ENCODE measurements at regions not wholly inside any gene's neighbourhood (a gene's known extent, or its start where the extent isn't known, plus 50 kb on each side); places are given as distances from the start of the nearest gene placed in this dataset.

DNA sequence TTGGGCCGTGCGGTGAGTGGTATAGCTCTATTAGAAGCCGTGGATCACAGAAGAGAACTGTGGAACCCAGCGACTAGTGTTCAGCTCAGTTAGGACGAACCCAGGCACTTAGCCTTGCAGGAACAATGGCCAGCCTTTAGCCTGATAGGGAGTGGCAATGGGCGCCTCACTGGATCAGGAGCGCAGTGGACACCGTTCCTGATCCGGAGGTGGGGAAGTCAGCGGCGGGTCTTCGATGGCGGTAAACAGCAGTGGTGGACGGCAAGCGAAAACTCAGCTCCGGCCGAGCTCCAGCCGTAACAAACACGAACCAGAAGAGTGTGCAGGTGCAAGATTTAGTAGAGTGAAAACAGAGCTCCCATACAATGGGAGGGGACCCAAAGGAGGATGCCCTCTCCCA is 340.0 kb downstream of the TLE4 start:
- H3K4me1 ChIP-seq = no peaks in the 10 kb centered on the region
- peaks cover 0 to 4% (median 0%) of the 10 kb centered on the region in 12 donors for H3K9me3 ChIP-seq
- no peak overlapping the region for H3K27ac ChIP-seq
- H3K36me3 ChIP-seq = no peaks in the 10 kb centered on the region
- intact Hi-C loops (cut with DNase I) = no loop called here
- ATAC-seq (no peak), DNase-seq (no peak)
- no peak overlapping the region for H3K4me3 ChIP-seq
- WGBS, 4 donors = 96 to 97% (median 96%) methylated on average over 19 of the region's 19 CpGs
- TF ChIP-seq, protein P1, sequence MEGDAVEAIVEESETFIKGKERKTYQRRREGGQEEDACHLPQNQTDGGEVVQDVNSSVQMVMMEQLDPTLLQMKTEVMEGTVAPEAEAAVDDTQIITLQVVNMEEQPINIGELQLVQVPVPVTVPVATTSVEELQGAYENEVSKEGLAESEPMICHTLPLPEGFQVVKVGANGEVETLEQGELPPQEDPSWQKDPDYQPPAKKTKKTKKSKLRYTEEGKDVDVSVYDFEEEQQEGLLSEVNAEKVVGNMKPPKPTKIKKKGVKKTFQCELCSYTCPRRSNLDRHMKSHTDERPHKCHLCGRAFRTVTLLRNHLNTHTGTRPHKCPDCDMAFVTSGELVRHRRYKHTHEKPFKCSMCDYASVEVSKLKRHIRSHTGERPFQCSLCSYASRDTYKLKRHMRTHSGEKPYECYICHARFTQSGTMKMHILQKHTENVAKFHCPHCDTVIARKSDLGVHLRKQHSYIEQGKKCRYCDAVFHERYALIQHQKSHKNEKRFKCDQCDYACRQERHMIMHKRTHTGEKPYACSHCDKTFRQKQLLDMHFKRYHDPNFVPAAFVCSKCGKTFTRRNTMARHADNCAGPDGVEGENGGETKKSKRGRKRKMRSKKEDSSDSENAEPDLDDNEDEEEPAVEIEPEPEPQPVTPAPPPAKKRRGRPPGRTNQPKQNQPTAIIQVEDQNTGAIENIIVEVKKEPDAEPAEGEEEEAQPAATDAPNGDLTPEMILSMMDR (IDR thresholded peaks at IDR 0.05) = no peak
- no peak for TF ChIP-seq POLR2A (IDR thresholded peaks at IDR 0.05)
- peaks cover 0 to 4% (median 0%) of the 10 kb centered on the region in 9 donors for H3K27me3 ChIP-seq

DNA sequence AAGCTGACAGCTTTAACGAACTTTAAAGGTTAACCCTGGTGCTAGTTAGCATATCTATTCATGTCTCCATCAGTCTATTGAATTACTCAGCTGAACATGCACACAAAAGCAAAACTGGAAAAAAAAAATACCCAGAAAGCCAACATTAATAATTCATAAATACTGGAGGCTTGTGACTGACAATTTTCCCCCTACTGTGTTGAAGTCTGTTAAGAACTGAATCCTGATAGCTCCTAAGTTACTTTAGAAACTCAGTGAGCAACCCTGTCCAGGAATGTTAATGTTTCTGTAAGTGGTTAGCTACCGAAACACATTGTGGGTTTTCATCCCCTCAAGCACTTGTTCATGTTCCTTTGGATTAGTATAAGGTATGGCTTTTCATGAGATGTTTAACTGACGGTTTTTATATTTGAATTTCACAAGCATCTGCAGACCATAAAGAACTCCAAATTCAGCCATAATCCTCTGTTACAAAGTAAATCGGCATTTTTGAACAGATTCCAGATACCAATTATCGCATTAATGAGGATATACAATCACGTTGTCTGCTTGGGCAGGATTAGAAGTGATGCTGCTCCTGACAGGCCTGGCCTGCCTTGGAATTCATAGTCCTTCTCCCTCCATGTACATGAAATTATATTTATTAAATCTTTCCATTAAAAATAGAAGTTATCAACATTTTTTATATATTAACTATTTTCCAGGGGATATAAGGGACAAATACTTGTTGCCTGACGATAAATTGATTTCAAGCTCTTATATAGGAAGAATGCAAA is 331.2 kb downstream of the TLE4 start:
- Histone ChIP-seq H3K36me3 (no peaks in the 10 kb centered on the region), H3K4me1 (no peaks in the 10 kb centered on the region), H3K27me3 (peaks cover 0 to 2% (median 0%) of the 10 kb centered on the region in 9 donors), H3K9me3 (peaks cover 0 to 5% (median 0%) of the 10 kb centered on the region in 12 donors), H3K4me3 (no peak overlapping the region), H3K27ac (no peak overlapping the region)
- 89 to 92% (median 91%) methylated on average over 7 of the region's 7 CpGs for WGBS, 4 donors
- intact Hi-C loops (cut with DNase I) = no loop called here
- no peak for DNase-seq
- TF ChIP-seq, protein P1 (IDR thresholded peaks at IDR 0.05) = no peak
- TF ChIP-seq POLR2A (IDR thresholded peaks at IDR 0.05) = no peak
- no peak for ATAC-seq

DNA sequence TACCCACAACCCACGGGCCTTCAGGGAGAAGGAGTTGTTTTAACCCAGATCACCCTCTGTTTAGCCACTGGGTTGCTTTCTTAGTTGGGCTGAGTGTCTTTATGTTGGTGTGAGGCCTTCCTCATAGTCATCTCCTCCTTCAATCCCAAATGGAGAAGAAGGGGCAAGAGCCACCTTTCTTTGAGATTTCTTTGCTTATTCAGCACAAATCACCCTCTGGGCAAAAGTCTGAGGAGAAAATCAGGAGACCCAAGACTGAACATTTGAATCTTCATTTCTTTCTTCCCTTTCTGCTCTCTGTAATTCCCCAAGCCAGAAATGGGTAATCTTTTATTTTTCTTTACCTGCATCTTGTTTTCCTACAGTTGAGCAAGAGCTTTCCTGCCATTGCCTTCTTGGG is 329.0 kb downstream of the TLE4 start:
- no peak for TF ChIP-seq POLR2A (IDR thresholded peaks at IDR 0.05)
- TF ChIP-seq, protein P1 (IDR thresholded peaks at IDR 0.05) = no peak
- Histone ChIP-seq H3K27me3 (no peaks in the 10 kb centered on the region), H3K4me1 (no peaks in the 10 kb centered on the region), H3K36me3 (no peaks in the 10 kb centered on the region), H3K9me3 (no peaks in the 10 kb centered on the region), H3K4me3 (no peak overlapping the region), H3K27ac (no peak overlapping the region)
- intact Hi-C loops (cut with DNase I) = no loop called here
- DNase-seq = no peak
- WGBS, 4 donors = 73 to 86% (median 79%) methylated on average over 1 of the region's 1 CpG
- ATAC-seq = no peak

DNA sequence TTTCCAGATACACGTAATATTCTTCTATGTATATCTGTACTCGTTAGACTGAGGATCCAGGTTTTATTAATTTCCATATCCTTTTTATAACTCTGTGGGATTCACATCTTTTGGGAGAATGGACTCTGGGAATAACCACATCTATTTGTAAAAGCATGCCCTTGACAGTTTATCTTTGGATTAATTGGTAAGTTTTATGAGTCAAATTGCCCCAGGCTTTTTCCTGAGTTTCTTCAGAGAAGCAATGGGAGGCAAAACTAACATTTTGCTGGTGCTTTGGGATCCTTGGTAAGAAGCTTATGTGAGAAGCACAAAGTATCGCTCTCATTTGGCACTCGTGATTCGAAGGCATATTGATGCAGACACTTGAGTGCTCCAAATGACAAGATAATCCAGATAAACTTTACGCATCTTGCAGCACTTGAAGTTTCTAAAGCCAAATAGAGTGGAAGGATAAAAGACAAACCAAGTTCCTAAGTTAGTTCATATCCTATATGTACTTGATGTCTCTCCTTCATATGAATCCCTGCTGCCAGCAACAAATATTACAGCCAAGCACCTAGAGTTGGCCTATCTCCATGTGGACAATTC is 324.7 kb downstream of the TLE4 start:
- WGBS, 4 donors = 86 to 89% (median 87%) methylated on average over 6 of the region's 6 CpGs
- no peaks in the 10 kb centered on the region for H3K27me3 ChIP-seq
- no peak overlapping the region for H3K4me3 ChIP-seq
- DNase-seq (no peak), ATAC-seq (no peak)
- intact Hi-C loops (cut with DNase I) = no loop called here
- no peak overlapping the region for H3K27ac ChIP-seq
- H3K9me3 ChIP-seq = no peaks in the 10 kb centered on the region
- no peak for TF ChIP-seq POLR2A (IDR thresholded peaks at IDR 0.05)
- H3K36me3 ChIP-seq = no peaks in the 10 kb centered on the region
- H3K4me1 ChIP-seq = no peaks in the 10 kb centered on the region
